GM21737 (cell line): ENCODE measurements at regions not wholly inside any gene's neighbourhood (a gene's known extent, or its start where the extent isn't known, plus 50 kb on each side); places are given as distances from the start of the nearest gene placed in this dataset.

ENCODE experiments used
- ATAC-seq: cut with Tn5 transposase; IDR thresholded peaks from one replicate; pipeline ENCODE4 v1.9.1; 2021; ENCODE audit warnings: mild to moderate bottlenecking, moderate library complexity; ENCODE audit not compliant: unreplicated experiment

DNA sequence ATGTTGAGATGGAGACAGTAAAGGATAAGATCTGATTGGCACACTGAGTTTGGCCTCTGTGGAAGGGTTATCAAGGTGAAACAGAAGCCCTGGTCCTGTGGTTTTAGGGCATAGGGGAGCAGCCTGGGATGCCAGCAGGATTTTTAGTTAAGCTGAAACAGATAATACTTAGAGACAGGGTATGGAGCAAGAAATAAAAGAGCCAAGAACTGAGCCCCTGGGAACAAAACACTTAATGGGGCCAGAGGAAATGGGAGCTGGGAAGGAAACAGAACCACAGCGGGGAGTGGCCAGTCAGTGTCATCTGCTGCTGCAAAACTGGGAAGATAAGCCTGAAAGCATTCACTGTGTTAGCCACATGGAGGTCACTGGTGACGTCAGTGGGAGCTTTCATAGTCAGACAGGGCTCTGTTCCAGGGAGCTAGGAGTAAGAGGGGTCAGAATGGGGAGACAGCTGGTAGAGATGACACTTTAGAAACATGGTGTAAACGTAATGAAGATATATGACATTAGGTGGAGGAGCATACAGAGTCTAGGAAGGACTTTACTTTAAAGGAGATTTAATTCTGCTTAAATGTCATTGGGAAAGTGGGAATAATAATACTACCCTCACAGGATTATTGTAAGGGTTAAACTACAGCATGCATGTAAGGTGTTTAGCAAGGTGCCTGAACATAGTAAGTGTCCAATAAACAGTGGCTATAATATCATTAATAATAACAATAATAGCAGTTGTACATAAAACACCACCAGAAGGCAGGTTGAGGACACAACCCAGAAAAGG is 172.7 kb upstream of the CTNNB1 start:
- no peak for ATAC-seq

DNA sequence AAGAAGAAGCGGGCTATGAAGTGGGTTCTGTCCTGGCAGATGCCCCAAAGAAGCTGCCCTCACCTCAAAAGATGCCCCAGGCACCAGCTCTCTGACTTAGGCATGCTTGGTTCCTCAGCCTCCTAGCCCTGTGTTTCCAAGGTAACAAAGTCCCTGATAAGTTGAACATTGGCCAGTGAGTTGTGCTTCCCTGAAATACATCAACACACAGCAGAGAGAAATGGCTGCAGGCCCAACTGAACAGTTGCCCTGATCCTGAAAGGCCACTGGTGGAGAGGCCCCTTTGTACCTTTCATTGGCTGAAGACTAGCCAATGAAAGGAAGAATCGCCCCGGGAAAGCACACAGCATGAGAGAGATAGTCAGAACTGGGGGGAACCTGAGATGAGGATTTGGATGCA is 169.9 kb upstream of the CTNNB1 start:
- no peak for ATAC-seq

DNA sequence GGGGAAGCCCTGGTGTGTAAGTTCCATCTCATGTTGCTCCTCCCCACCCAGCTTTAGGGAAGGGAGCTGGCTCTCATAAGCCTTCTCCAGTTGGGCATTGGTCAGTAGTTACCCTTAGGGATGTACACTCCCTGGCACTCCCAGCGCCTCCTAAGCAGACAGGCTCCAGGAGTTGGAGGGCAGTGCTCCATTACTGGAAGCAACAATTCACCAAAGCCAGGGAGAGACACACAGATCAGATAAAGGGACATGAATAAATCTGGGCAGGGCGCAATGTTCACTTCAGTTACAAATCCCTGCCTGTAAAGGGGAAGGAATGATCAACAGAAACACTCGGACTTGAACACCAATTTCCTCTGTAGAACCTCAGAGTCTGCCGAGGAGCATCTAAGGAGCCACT is 169.1 kb upstream of the CTNNB1 start:
- ATAC-seq = no peak

- no peak for ATAC-seq
These were observed 167.9 kb upstream of the CTNNB1 start for GRCh38 chr3:41031401-41031800.

DNA sequence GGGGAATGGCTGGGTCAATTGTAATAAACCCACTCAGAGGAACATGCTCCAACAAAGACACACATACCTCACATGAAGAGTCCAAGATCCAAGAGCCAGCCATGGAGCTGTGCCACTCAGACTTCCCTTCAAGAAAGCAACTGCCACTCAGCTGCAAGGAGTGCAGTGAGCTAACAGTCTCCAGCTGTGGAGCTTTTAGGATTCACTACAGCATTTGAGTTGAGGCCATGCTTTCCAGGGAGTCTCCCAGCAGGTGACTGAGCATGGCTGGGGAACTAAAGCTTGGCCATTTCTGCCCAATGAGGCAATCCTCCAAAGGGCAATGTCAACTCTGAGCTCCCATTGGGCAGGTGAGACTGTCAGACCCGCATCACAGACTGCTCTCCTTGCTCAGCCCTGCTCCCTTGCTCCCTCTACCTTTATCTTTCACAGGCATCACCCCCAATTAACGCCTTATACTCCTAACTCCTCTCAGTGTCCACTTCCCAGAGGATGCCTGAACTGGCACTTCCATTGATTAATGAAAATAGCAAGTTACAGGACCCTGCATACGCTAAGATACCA is 165.3 kb upstream of the CTNNB1 start:
- no peak for ATAC-seq

- ATAC-seq = no peak
These were observed 163.8 kb upstream of the CTNNB1 start for GRCh38 chr3:41035456-41036022.

DNA sequence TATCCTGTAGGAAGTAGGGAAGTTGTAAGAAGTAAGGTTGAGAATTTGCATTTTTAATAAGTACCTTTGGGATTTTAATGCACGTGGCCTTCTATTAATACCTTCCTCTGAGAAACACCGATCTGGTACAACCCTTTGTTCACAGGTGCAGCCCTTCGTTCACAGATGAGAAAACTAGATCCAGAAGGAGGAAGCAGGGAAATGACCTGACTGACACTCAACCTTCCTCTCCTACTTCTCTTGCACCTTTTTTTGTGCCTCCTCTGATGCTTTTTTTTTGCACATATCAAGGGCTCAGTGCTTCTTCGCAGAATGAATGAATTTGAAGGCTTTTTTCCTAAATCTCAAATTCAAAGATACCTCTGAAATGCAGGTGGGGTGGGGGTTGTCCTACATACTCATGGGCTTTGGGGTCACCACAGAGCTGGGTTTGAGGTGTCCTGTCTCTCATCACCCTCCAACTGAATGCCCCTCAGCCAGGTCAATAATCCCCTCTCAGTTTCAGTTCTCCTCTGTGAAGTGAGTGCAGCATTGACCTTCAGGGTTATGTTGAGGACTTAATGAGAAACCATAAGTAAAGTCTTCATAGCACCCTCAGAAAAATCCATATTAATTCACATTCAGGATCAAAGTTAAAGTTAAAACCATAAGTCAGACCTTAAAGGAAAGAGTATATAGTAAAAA is 161.5 kb upstream of the CTNNB1 start:
- no peak for ATAC-seq

DNA sequence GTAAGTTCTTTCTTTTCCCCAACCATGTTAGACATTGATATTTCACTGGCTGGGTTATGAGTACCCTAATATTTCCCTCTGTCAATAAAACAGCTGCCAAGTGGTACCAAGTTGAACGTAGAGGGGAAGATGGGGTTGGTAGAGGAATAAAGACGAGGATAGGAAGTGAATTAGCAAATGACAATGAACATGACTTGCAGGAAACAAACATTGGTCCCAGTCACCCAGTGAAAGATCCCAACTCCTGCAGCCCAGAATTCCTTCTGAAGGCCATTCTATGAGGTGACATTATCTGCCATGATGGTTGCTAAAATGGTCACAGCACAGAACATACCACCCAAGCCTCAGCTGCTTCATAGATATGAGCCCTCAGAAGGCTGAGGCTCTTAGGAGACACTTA is 159.0 kb upstream of the CTNNB1 start:
- ATAC-seq = no peak

GRCh38 chr3:41041462-41041861 is 157.8 kb upstream of the CTNNB1 start:
- no peak for ATAC-seq

DNA sequence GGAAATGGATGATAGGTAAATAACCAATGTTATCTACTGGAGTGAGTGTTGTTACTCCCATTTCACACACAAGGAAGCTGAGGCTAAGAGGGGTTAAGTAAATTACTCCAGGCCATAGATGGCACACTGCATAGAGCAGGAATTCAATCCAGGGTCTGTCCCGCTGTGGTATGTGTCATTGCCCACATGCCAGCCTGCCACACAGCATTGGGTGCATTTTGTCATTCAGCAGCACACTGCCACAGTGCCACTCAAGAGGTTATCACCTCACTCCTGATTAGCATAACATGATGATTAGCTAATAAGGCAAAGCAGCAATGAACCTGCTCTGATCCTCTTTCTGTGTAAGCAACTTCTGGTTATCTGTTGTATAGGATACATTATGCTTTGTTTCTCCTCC is 157.4 kb upstream of the CTNNB1 start:
- no peak for ATAC-seq

GRCh38 chr3:41044523-41044922 is 154.8 kb upstream of the CTNNB1 start:
- no peak for ATAC-seq

GRCh38 chr3:41045491-41045890 is 153.8 kb upstream of the CTNNB1 start:
- no peak for ATAC-seq

DNA sequence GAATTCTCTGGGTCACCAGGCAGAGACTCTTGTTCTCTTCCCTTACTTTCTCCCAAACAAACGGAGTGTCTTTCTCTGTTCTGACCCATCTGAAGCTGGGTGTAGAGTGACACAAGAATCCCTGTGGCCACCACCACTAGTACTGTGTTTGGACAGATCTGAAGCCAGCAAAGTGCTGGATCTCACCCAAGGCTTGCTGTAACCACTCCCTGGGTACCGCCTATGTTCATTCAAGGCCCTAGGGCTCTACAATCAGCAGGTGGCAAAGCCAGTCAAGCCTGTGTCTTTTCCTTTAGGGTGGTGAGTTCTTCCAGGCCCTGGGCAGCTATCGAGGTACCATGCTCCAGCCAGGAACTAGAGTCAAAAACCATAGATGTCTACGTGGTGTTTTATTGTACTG is 149.2 kb upstream of the CTNNB1 start:
- no peak for ATAC-seq

DNA sequence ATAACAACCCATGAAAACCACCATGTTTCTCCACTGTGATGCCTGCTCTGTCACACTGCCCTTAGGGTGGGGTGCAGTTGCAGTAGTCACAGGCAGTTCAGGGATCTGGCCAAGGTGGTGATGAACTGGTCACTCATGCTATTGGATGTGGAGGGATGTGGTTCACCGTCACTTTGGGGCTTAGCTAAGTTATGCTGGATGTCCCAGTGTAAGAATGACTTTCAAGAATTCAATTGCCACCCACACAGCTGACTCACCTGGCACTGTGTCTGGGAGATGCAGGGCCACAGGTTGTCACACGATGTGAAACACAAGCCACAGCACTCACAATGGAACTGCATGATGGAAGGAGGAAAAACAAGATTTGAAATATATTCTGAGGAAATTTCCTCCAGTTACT is 146.1 kb upstream of the CTNNB1 start:
- no peak for ATAC-seq

- no peak for ATAC-seq
These were observed 139.2 kb upstream of the CTNNB1 start for GRCh38 chr3:41060106-41060505.

- ATAC-seq = no peak
These were observed 135.2 kb upstream of the CTNNB1 start for GRCh38 chr3:41064070-41064469.

DNA sequence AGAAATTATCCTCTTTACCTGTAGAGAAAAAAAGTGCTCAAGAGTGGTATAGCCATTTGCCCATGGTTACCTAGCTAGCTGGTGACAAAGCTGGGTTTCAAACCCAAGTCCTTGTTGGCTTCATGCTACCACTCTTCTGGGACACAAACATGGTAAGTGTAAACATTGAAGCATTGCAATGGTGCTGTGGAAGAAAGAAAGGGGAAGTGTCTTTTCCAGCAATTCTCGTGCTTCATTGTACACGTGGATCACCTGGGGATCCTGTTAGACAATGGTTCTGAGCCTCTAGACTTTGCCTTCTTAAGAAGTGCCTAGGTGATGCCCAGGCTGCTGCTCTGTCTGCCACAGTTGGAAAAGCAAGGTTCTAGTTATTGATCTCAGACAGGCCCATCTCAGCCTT is 134.8 kb upstream of the CTNNB1 start:
- ATAC-seq = no peak

- no peak for ATAC-seq
These were observed 134.0 kb upstream of the CTNNB1 start for GRCh38 chr3:41065340-41065739.

GRCh38 chr3:41073190-41073589 is 126.1 kb upstream of the CTNNB1 start:
- no peak for ATAC-seq

- no peak for ATAC-seq
These were observed 123.3 kb upstream of the CTNNB1 start for GRCh38 chr3:41075975-41076374.

DNA sequence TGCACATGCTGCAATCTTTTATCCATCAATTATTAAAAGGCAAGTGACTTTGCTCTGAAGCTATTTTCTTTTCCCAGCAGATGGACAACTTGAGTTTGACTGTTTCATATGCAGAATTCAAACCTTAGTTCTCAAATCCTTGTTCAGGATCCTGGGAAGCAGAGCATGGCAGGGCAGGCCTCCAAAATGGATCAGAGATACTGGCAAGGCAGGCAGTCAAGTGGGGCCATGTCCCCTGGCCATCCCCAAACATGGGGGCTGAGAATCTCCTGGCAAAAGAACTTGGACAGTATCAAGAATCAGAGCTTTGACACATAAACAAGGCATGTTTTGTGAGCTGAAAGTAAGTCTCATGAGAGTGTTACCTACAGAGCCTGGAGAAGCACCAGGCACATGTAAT is 122.9 kb upstream of the CTNNB1 start:
- ATAC-seq = no peak

- ATAC-seq = no peak
These were observed 119.2 kb upstream of the CTNNB1 start for GRCh38 chr3:41080141-41080540.
